ENCODE measurements at regions not wholly inside any gene's neighbourhood (a gene's known extent, or its start where the extent isn't known, plus 50 kb on each side); places are given as distances from the start of the nearest gene placed in this dataset.

DNA sequence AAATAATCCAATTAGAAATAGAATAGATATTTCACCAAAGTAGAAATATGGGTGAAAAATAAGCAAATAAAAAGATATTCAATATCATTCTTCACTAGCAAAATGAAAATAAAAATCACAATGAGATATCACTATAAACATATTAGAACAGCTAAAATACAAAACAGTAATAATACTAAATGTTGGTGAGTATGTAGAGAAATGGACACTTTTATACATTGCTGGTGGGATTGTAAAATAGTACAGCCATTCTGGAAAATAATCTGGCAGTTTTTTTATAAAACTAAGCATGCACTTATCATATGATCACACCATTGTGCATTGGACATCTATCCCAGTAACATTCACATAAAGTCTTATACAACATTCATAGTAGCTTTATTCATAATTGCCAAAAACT, 320.2 kb upstream of the OR4E1 start:
- TF ChIP-seq, protein P1, sequence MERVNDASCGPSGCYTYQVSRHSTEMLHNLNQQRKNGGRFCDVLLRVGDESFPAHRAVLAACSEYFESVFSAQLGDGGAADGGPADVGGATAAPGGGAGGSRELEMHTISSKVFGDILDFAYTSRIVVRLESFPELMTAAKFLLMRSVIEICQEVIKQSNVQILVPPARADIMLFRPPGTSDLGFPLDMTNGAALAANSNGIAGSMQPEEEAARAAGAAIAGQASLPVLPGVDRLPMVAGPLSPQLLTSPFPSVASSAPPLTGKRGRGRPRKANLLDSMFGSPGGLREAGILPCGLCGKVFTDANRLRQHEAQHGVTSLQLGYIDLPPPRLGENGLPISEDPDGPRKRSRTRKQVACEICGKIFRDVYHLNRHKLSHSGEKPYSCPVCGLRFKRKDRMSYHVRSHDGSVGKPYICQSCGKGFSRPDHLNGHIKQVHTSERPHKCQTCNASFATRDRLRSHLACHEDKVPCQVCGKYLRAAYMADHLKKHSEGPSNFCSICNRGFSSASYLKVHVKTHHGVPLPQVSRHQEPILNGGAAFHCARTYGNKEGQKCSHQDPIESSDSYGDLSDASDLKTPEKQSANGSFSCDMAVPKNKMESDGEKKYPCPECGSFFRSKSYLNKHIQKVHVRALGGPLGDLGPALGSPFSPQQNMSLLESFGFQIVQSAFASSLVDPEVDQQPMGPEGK (CRISPR knock-in tag; IDR thresholded peaks at IDR 0.05; ENCODE audit: borderline replicate concordance) = no peak
- TF ChIP-seq, protein P2, sequence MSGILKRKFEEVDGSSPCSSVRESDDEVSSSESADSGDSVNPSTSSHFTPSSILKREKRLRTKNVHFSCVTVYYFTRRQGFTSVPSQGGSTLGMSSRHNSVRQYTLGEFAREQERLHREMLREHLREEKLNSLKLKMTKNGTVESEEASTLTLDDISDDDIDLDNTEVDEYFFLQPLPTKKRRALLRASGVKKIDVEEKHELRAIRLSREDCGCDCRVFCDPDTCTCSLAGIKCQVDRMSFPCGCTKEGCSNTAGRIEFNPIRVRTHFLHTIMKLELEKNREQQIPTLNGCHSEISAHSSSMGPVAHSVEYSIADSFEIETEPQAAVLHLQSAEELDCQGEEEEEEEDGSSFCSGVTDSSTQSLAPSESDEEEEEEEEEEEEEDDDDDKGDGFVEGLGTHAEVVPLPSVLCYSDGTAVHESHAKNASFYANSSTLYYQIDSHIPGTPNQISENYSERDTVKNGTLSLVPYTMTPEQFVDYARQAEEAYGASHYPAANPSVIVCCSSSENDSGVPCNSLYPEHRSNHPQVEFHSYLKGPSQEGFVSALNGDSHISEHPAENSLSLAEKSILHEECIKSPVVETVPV (CRISPR knock-in tag; IDR thresholded peaks at IDR 0.05) = no peak
- TF ChIP-seq PPARA (CRISPR knock-in tag; IDR thresholded peaks at IDR 0.05; ENCODE audit: borderline replicate concordance) (no peak), ARNTL (CRISPR knock-in tag; IDR thresholded peaks at IDR 0.05; ENCODE audit: borderline replicate concordance, low read depth) (no peak), GLIS3 (CRISPR knock-in tag; IDR thresholded peaks at IDR 0.05) (no peak), RARB (CRISPR knock-in tag; IDR thresholded peaks at IDR 0.05) (no peak), ZFP30 (CRISPR knock-in tag; IDR thresholded peaks at IDR 0.05) (no peak), OSR1 (CRISPR knock-in tag; IDR thresholded peaks at IDR 0.05) (no peak), ESRRG (CRISPR knock-in tag; IDR thresholded peaks at IDR 0.05) (no peak), ZFP3 (CRISPR knock-in tag; IDR thresholded peaks at IDR 0.05) (no peak)
- TF ChIP-seq, protein P3, sequence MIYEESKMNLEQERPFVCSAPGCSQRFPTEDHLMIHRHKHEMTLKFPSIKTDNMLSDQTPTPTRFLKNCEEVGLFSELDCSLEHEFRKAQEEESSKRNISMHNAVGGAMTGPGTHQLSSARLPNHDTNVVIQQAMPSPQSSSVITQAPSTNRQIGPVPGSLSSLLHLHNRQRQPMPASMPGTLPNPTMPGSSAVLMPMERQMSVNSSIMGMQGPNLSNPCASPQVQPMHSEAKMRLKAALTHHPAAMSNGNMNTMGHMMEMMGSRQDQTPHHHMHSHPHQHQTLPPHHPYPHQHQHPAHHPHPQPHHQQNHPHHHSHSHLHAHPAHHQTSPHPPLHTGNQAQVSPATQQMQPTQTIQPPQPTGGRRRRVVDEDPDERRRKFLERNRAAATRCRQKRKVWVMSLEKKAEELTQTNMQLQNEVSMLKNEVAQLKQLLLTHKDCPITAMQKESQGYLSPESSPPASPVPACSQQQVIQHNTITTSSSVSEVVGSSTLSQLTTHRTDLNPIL (CRISPR knock-in tag; IDR thresholded peaks at IDR 0.05; ENCODE audit: low read depth) = no peak
